ENCODE measurements at regions not wholly inside any gene's neighbourhood (a gene's known extent, or its start where the extent isn't known, plus 50 kb on each side); places are given as distances from the start of the nearest gene placed in this dataset.

DNA sequence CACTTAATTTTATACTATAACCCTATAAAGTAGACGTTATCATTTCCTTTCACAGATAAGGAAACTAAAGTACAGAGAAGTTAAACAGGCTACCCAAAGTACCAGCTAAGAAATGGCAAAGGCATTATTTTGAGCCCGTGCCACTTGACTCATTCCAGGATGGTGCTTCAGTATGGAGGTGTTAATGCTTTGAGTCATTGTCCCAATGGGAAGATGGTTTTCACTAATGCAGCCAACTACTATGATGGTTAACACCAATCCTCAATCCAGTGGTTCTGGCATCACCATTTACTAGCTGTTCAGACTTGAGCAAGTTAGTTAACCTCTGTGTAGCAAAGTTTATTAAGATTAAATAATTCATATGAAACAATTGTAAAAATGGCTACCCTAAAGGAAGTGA, 123.1 kb upstream of the SLC5A12 start:
- intact Hi-C loops (cut with DNase I): loop anchor here in 1 of 10 donors (5.0 to 10.0 kb wide), 2 partner anchors 102 to 150 kb away; partner anchors contain the start of gene FIBIN
- no peaks in the 10 kb centered on the region for H3K27me3 ChIP-seq
- ATAC-seq (no peak), DNase-seq (no peak)
- WGBS, 2 donors: 83 to 85% methylated on average over 2 of the region's 2 CpGs
- H3K4me1 ChIP-seq: peaks cover 0 to 32% (median 0%) of the 10 kb centered on the region in 9 donors
- no peak overlapping the region for H3K4me3 ChIP-seq
- no peaks in the 10 kb centered on the region for H3K36me3 ChIP-seq
- TF ChIP-seq CTCF (IDR thresholded peaks at IDR 0.05): no peak
- no peak overlapping the region for H3K27ac ChIP-seq
- H3K9me3 ChIP-seq: no peaks in the 10 kb centered on the region

- H3K4me1 ChIP-seq: peaks cover 0 to 32% (median 0%) of the 10 kb centered on the region in 9 donors
- ATAC-seq: no peak
- 53 to 72% methylated on average over 2 of the region's 2 CpGs for WGBS, 2 donors
Observed at GRCh38 chr11:26846227-26846626, 124.4 kb upstream of the SLC5A12 start.

GRCh38 chr11:26847459-26847858, 125.6 kb upstream of the SLC5A12 start:
- Histone ChIP-seq H3K4me1 (peaks cover 0 to 24% (median 0%) of the 10 kb centered on the region in 9 donors), H3K9me3 (no peaks in the 10 kb centered on the region), H3K4me3 (no peak overlapping the region), H3K27me3 (no peaks in the 10 kb centered on the region), H3K27ac (peak overlapping the region in 6 of 10 donors; percentile 47 to 72 (median 65)), H3K36me3 (no peaks in the 10 kb centered on the region)
- no peak for TF ChIP-seq CTCF (IDR thresholded peaks at IDR 0.05)
- DNase-seq: no peak
- ATAC-seq: peak; percentile 47 to 90 (median 80)
- WGBS, 2 donors: 45 to 49% methylated on average over 3 of the region's 3 CpGs
- intact Hi-C loops (cut with DNase I): loop anchor here in 1 of 10 donors (5.0 to 10.0 kb wide), 2 partner anchors 100 to 147 kb away; partner anchors contain the start of gene FIBIN

More at GRCh38 chr11:26846227-26846626, 124.4 kb upstream of the SLC5A12 start:
- no peak for DNase-seq
- intact Hi-C loops (cut with DNase I): loop anchor here in 1 of 10 donors (5.0 to 10.0 kb wide), 2 partner anchors 101 to 149 kb away; partner anchors contain the start of gene FIBIN
- no peaks in the 10 kb centered on the region for H3K36me3 ChIP-seq
- H3K9me3 ChIP-seq: no peaks in the 10 kb centered on the region
- H3K27ac ChIP-seq: peak overlapping the region in 3 of 10 donors; percentile 15 to 71 (median 68)
- no peaks in the 10 kb centered on the region for H3K27me3 ChIP-seq
- TF ChIP-seq CTCF (IDR thresholded peaks at IDR 0.05): no peak
- H3K4me3 ChIP-seq: no peak overlapping the region

GRCh38 chr11:26847977-26848376, 126.1 kb upstream of the SLC5A12 start:
- TF ChIP-seq CTCF (IDR thresholded peaks at IDR 0.05): no peak
- intact Hi-C loops (cut with DNase I): loop anchor here in 1 of 10 donors (5.0 to 10.0 kb wide), 2 partner anchors 99 to 147 kb away; partner anchors contain the start of gene FIBIN
- DNase-seq: no peak
- WGBS, 2 donors: 55 to 63% methylated on average over 1 of the region's 1 CpG
- no peak for ATAC-seq
- Histone ChIP-seq H3K27ac (peak overlapping the region in 7 of 10 donors; percentile 2 to 71 (median 62)), H3K36me3 (no peaks in the 10 kb centered on the region), H3K27me3 (no peaks in the 10 kb centered on the region), H3K9me3 (no peaks in the 10 kb centered on the region), H3K4me3 (no peak overlapping the region), H3K4me1 (peaks cover 0 to 22% (median 0%) of the 10 kb centered on the region in 9 donors)
